Neural crest cell (in vitro differentiated cells): ENCODE measurements at regions not wholly inside any gene's neighbourhood (a gene's known extent, or its start where the extent isn't known, plus 50 kb on each side); places are given as distances from the start of the nearest gene placed in this dataset.

Experiments used
- DNase-seq: peaks from one replicate; pipeline ENCODE4 v3.0.0; 2021; ENCODE audit warnings: low read depth, mixed read lengths, low spot score
- H3K27ac Mint-ChIP-seq: one replicate; pipeline ENCODE4 v1.8.0; 2021; ENCODE audit warnings: mild to moderate bottlenecking, mixed read lengths; ENCODE audit not compliant: unreplicated experiment
- H3K27me3 Mint-ChIP-seq: 2 replicates; pipeline ENCODE4 v1.8.0; 2021; ENCODE audit warnings: low read depth, mild to moderate bottlenecking, mixed read lengths
- H3K36me3 Mint-ChIP-seq: 2 replicates; pipeline ENCODE4 v1.8.0; 2021; ENCODE audit warnings: low read depth, mild to moderate bottlenecking, mixed read lengths
- H3K4me1 Mint-ChIP-seq: 2 replicates; pipeline ENCODE4 v1.8.0; 2021; ENCODE audit warnings: mixed read lengths
- H3K4me3 Mint-ChIP-seq: one replicate; pipeline ENCODE4 v1.8.0; 2021; ENCODE audit warnings: mild to moderate bottlenecking, mixed read lengths
- H3K9me3 Mint-ChIP-seq: 2 replicates; pipeline ENCODE4 v1.8.0; 2021; ENCODE audit warnings: mixed read lengths
- CTCF ChIP-seq: fragments of 200-600 bp; sonication (generic); conservative IDR thresholded peaks from 2 replicates; pipeline ENCODE4 v1.5.0; 2021; ENCODE audit warnings: antibody characterized with exemption, mild to moderate bottlenecking

GRCh38 chr7:125136341-125136740 is 206.7 kb upstream of the POT1 start:
- Mint-ChIP-seq H3K4me3 (no peak overlapping the region), H3K27ac (no peak overlapping the region), H3K27me3 (no peaks in the 10 kb centered on the region), H3K36me3 (no peaks in the 10 kb centered on the region), H3K4me1 (peaks cover 6% of the 10 kb centered on the region), H3K9me3 (no peaks in the 10 kb centered on the region)
- no peak for DNase-seq
- no peak for TF ChIP-seq CTCF

GRCh38 chr7:125130173-125130572 is 200.5 kb upstream of the POT1 start:
- TF ChIP-seq CTCF, result no peak
- peaks cover 3% of the 10 kb centered on the region for H3K4me1 Mint-ChIP-seq
- no peaks in the 10 kb centered on the region for H3K36me3 Mint-ChIP-seq
- no peaks in the 10 kb centered on the region for H3K27me3 Mint-ChIP-seq
- H3K27ac Mint-ChIP-seq, result no peak overlapping the region
- no peaks in the 10 kb centered on the region for H3K9me3 Mint-ChIP-seq
- no peak for DNase-seq
- no peak overlapping the region for H3K4me3 Mint-ChIP-seq

- Mint-ChIP-seq H3K4me3 (no peak overlapping the region), H3K36me3 (no peaks in the 10 kb centered on the region), H3K27ac (no peak overlapping the region), H3K4me1 (peaks cover 13% of the 10 kb centered on the region), H3K9me3 (peaks cover 9% of the 10 kb centered on the region), H3K27me3 (no peaks in the 10 kb centered on the region)
- DNase-seq, result no peak
- TF ChIP-seq CTCF, result no peak
Measured at GRCh38 chr7:125127304-125127703, 197.7 kb upstream of the POT1 start.

GRCh38 chr7:125126376-125126775 is 196.8 kb upstream of the POT1 start:
- H3K27me3 Mint-ChIP-seq, result no peaks in the 10 kb centered on the region
- TF ChIP-seq CTCF, result no peak
- DNase-seq, result no peak
- no peaks in the 10 kb centered on the region for H3K36me3 Mint-ChIP-seq
- H3K9me3 Mint-ChIP-seq, result peaks cover 9% of the 10 kb centered on the region
- no peak overlapping the region for H3K4me3 Mint-ChIP-seq
- H3K27ac Mint-ChIP-seq, result peak overlapping the region; percentile 81
- H3K4me1 Mint-ChIP-seq, result peaks cover 13% of the 10 kb centered on the region

GRCh38 chr7:125125315-125125714 is 195.7 kb upstream of the POT1 start:
- Mint-ChIP-seq H3K4me3 (no peak overlapping the region), H3K36me3 (no peaks in the 10 kb centered on the region), H3K9me3 (peaks cover 9% of the 10 kb centered on the region), H3K4me1 (peaks cover 13% of the 10 kb centered on the region), H3K27ac (no peak overlapping the region), H3K27me3 (no peaks in the 10 kb centered on the region)
- TF ChIP-seq CTCF, result no peak
- no peak for DNase-seq

GRCh38 chr7:125122173-125122572 is 192.5 kb upstream of the POT1 start:
- H3K9me3 Mint-ChIP-seq, result peaks cover 9% of the 10 kb centered on the region
- peaks cover 13% of the 10 kb centered on the region for H3K4me1 Mint-ChIP-seq
- H3K27me3 Mint-ChIP-seq, result no peaks in the 10 kb centered on the region
- no peak for TF ChIP-seq CTCF
- H3K27ac Mint-ChIP-seq, result no peak overlapping the region
- H3K4me3 Mint-ChIP-seq, result no peak overlapping the region
- no peaks in the 10 kb centered on the region for H3K36me3 Mint-ChIP-seq
- DNase-seq, result no peak
